WERI-Rb-1 (cell line): ENCODE measurements at regions not wholly inside any gene's neighbourhood (a gene's known extent, or its start where the extent isn't known, plus 50 kb on each side); places are given as distances from the start of the nearest gene placed in this dataset.

ENCODE experiments used
- DNase-seq: peaks from one replicate; pipeline ENCODE4 v3.0.0-alpha.2; 2020
- H3K27ac ChIP-seq: fragments of 250-450 bp; sonication (Bioruptor Pico); 2 replicates; pipeline ENCODE4 v1.5.1; 2020; ENCODE audit warnings: mild to moderate bottlenecking, moderate library complexity
- H3K27me3 ChIP-seq: fragments of 250-450 bp; sonication (Bioruptor Pico); 2 replicates; pipeline ENCODE4 v1.5.1; 2021; ENCODE audit warnings: mild to moderate bottlenecking, low read depth, moderate library complexity; ENCODE audit not compliant: insufficient read depth, severe bottlenecking
- H3K36me3 ChIP-seq: fragments of 250-450 bp; sonication (Bioruptor Pico); 2 replicates; pipeline ENCODE4 v1.5.1; 2020; ENCODE audit warnings: mild to moderate bottlenecking, moderate library complexity
- H3K4me3 ChIP-seq: 2 replicates; pipeline ENCODE4 v1.5.1; 2011; ENCODE audit warnings: low read depth, mild to moderate bottlenecking, control low read depth, low read length
- H3K9me3 ChIP-seq: fragments of 250-450 bp; sonication (Bioruptor Pico); 2 replicates; pipeline ENCODE4 v1.5.1; 2021; ENCODE audit warnings: mild to moderate bottlenecking, moderate library complexity; ENCODE audit not compliant: severe bottlenecking
- CTCF ChIP-seq: IDR thresholded peaks from 2 replicates; pipeline ENCODE4 v1.5.1; 2011; ENCODE audit warnings: low read depth, mild to moderate bottlenecking, control low read depth, inconsistent platforms, low read length

- H3K9me3 ChIP-seq: no peaks in the 10 kb centered on the region
- H3K36me3 ChIP-seq: no peaks in the 10 kb centered on the region
- no peak overlapping the region for H3K27ac ChIP-seq
- DNase-seq: no peak
- H3K27me3 ChIP-seq: peaks cover 2% of the 10 kb centered on the region
- no peak overlapping the region for H3K4me3 ChIP-seq
- no peak for TF ChIP-seq CTCF
These were observed 92.6 kb upstream of the NPY start for GRCh38 chr7:24191362-24191761.

GRCh38 chr7:24192053-24192452 lies 91.9 kb upstream of the NPY start:
- Histone ChIP-seq H3K27me3 (peaks cover 2% of the 10 kb centered on the region), H3K9me3 (no peaks in the 10 kb centered on the region), H3K27ac (no peak overlapping the region), H3K4me3 (no peak overlapping the region), H3K36me3 (no peaks in the 10 kb centered on the region)
- DNase-seq: no peak
- no peak for TF ChIP-seq CTCF

- Histone ChIP-seq H3K36me3 (no peaks in the 10 kb centered on the region), H3K9me3 (no peaks in the 10 kb centered on the region), H3K4me3 (no peak overlapping the region), H3K27ac (no peak overlapping the region), H3K27me3 (no peaks in the 10 kb centered on the region)
- TF ChIP-seq CTCF: no peak
- no peak for DNase-seq
These were observed 91.3 kb upstream of the NPY start for GRCh38 chr7:24192691-24193090.

GRCh38 chr7:24197852-24198251 lies 86.1 kb upstream of the NPY start:
- no peak overlapping the region for H3K4me3 ChIP-seq
- DNase-seq: no peak
- TF ChIP-seq CTCF: no peak
- no peak overlapping the region for H3K27ac ChIP-seq
- no peaks in the 10 kb centered on the region for H3K27me3 ChIP-seq
- no peaks in the 10 kb centered on the region for H3K9me3 ChIP-seq
- no peaks in the 10 kb centered on the region for H3K36me3 ChIP-seq

- peaks cover 1% of the 10 kb centered on the region for H3K27me3 ChIP-seq
- H3K9me3 ChIP-seq: no peaks in the 10 kb centered on the region
- no peak for DNase-seq
- H3K4me3 ChIP-seq: no peak overlapping the region
- H3K36me3 ChIP-seq: no peaks in the 10 kb centered on the region
- H3K27ac ChIP-seq: no peak overlapping the region
- no peak for TF ChIP-seq CTCF
These were observed 84.0 kb upstream of the NPY start for GRCh38 chr7:24199978-24200377.

GRCh38 chr7:24200407-24200966 lies 83.5 kb upstream of the NPY start:
- H3K9me3 ChIP-seq: no peaks in the 10 kb centered on the region
- no peak overlapping the region for H3K27ac ChIP-seq
- no peak overlapping the region for H3K4me3 ChIP-seq
- no peak for TF ChIP-seq CTCF
- no peaks in the 10 kb centered on the region for H3K36me3 ChIP-seq
- H3K27me3 ChIP-seq: peaks cover 6% of the 10 kb centered on the region
- DNase-seq: no peak
